H9 (cell line): ENCODE measurements at regions not wholly inside any gene's neighbourhood (a gene's known extent, or its start where the extent isn't known, plus 50 kb on each side); places are given as distances from the start of the nearest gene placed in this dataset.

Experiments
- DNase-seq: peaks from one replicate; pipeline ENCODE4 v3.0.0-alpha.2; 2017
- H2AFZ ChIP-seq: one replicate; pipeline ENCODE4 v1.6.1; 2013; ENCODE audit warnings: mild to moderate bottlenecking, low read length, control low read depth, moderate library complexity
- H2AK5ac ChIP-seq: 2 replicates; pipeline ENCODE4 v1.6.1; 2013; ENCODE audit warnings: low read length, control low read depth, mixed read lengths; ENCODE audit not compliant: insufficient read length
- H2BK120ac ChIP-seq: one replicate; pipeline ENCODE4 v1.6.1; 2013; ENCODE audit warnings: low read depth, mild to moderate bottlenecking, low read length, control low read depth, inconsistent platforms; ENCODE audit not compliant: poor library complexity, severe bottlenecking
- H2BK12ac ChIP-seq: 2 replicates; pipeline ENCODE4 v1.6.1; 2013; ENCODE audit warnings: low read length, control low read depth, mixed read lengths, low read depth; ENCODE audit not compliant: insufficient read length
- H2BK15ac ChIP-seq: 2 replicates; pipeline ENCODE4 v1.6.1; 2013; ENCODE audit warnings: low read depth, low read length, control low read depth
- H2BK20ac ChIP-seq: one replicate; pipeline ENCODE4 v1.6.1; 2013; ENCODE audit warnings: low read depth, mild to moderate bottlenecking, low read length, control low read depth, inconsistent platforms; ENCODE audit not compliant: poor library complexity, severe bottlenecking
- H2BK5ac ChIP-seq: 2 replicates; pipeline ENCODE4 v1.6.1; 2013; ENCODE audit warnings: low read length, control low read depth, mixed read lengths; ENCODE audit not compliant: insufficient read length
- H3K14ac ChIP-seq: 2 replicates; pipeline ENCODE4 v1.6.1; 2013; ENCODE audit warnings: low read length, control low read depth; ENCODE audit not compliant: insufficient read depth
- H3K18ac ChIP-seq: 2 replicates; pipeline ENCODE4 v1.6.1; 2013; ENCODE audit warnings: low read depth, mild to moderate bottlenecking, mixed read lengths, low read length, control low read depth; ENCODE audit not compliant: insufficient read length
- H3K23ac ChIP-seq: 2 replicates; pipeline ENCODE4 v1.6.1; 2013; ENCODE audit warnings: low read length, control low read depth, mixed read lengths, low read depth; ENCODE audit not compliant: insufficient read length
- H3K23me2 ChIP-seq: 2 replicates; pipeline ENCODE4 v1.6.1; 2013; ENCODE audit warnings: low read depth, mild to moderate bottlenecking, mixed read lengths, low read length, control low read depth; ENCODE audit not compliant: insufficient read length, poor library complexity, severe bottlenecking
- H3K27ac ChIP-seq: 2 replicates; pipeline ENCODE4 v1.5.1; 2013; ENCODE audit warnings: low read length, control low read depth, mixed read lengths, low read depth; ENCODE audit not compliant: insufficient read length
- H3K27me3 ChIP-seq: 2 replicates; pipeline ENCODE4 v1.6.1; 2013; ENCODE audit warnings: low read length, control low read depth, inconsistent platforms; ENCODE audit not compliant: insufficient read depth
- H3K4ac ChIP-seq: 2 replicates; pipeline ENCODE4 v1.6.1; 2013; ENCODE audit warnings: low read depth, mild to moderate bottlenecking, control low read depth, inconsistent platforms, low read length, moderate library complexity
- H3K4me1 ChIP-seq: 2 replicates; pipeline ENCODE4 v1.6.1; 2013; ENCODE audit warnings: low read length, control low read depth, inconsistent platforms; ENCODE audit not compliant: insufficient read depth
- H3K4me2 ChIP-seq: 2 replicates; pipeline ENCODE4 v1.6.1; 2013; ENCODE audit warnings: low read length, control low read depth, mixed read lengths; ENCODE audit not compliant: insufficient read length, insufficient read depth
- H3K56ac ChIP-seq: 2 replicates; pipeline ENCODE4 v1.6.1; 2013; ENCODE audit warnings: low read depth, mild to moderate bottlenecking, mixed read lengths, low read length, control low read depth; ENCODE audit not compliant: insufficient read length
- H3K79me1 ChIP-seq: 2 replicates; pipeline ENCODE4 v1.6.1; 2013; ENCODE audit warnings: low read depth, mild to moderate bottlenecking, moderate library complexity, low read length, control low read depth, inconsistent platforms; ENCODE audit not compliant: insufficient read depth, poor library complexity, severe bottlenecking
- H3K79me2 ChIP-seq: 2 replicates; pipeline ENCODE4 v1.6.1; 2013; ENCODE audit warnings: low read length, control low read depth, inconsistent platforms; ENCODE audit not compliant: insufficient read depth
- H3K9ac ChIP-seq: 2 replicates; pipeline ENCODE4 v1.6.1; 2013; ENCODE audit warnings: low read length, control low read depth, mixed read lengths; ENCODE audit not compliant: insufficient read length; ENCODE audit errors: extremely low read depth
- H3K9me3 ChIP-seq: one replicate; pipeline ENCODE4 v1.6.1; 2013; ENCODE audit warnings: low read depth, low read length, inconsistent platforms; ENCODE audit not compliant: control insufficient read depth
- H3T11ph ChIP-seq: one replicate; pipeline ENCODE4 v1.6.1; 2013; ENCODE audit warnings: mild to moderate bottlenecking, low read length, control low read depth, inconsistent platforms
- H4K20me1 ChIP-seq: one replicate; pipeline ENCODE4 v1.6.1; 2013; ENCODE audit not compliant: control insufficient read depth, insufficient read length, insufficient read depth
- H4K5ac ChIP-seq: 2 replicates; pipeline ENCODE4 v1.6.1; 2013; ENCODE audit warnings: low read depth, mild to moderate bottlenecking, mixed read lengths, low read length, control low read depth; ENCODE audit not compliant: insufficient read length
- H4K8ac ChIP-seq: replicated peaks from 2 replicates; pipeline ENCODE4 v1.6.1; 2013; ENCODE audit warnings: low read length, control low read depth, mixed read lengths, low read depth; ENCODE audit not compliant: insufficient read length
- H4K91ac ChIP-seq: 2 replicates; pipeline ENCODE4 v1.6.1; 2013; ENCODE audit warnings: low read depth, mild to moderate bottlenecking, moderate library complexity, mixed read lengths, low read length, control low read depth; ENCODE audit not compliant: insufficient read length
- H3K27ac Mint-ChIP-seq, 3 experiments: 2 replicates in 2 of 3; 3 replicates in 1 of 3; pipeline ENCODE4 v1.8.0; 2020 to 2021; ENCODE audit warnings: mixed read lengths in 3 of 3, mild to moderate bottlenecking in 1 of 3, moderate library complexity in 1 of 3
- H3K27me3 Mint-ChIP-seq: 2 replicates; pipeline ENCODE4 v1.8.0; 2021; ENCODE audit warnings: low read depth, mild to moderate bottlenecking, moderate library complexity, mixed read lengths
- H3K36me3 Mint-ChIP-seq, 3 experiments: 2 replicates in 2 of 3; 3 replicates in 1 of 3; pipeline ENCODE4 v1.8.0; 2020 to 2021; ENCODE audit warnings: low read depth in 3 of 3, mixed read lengths in 3 of 3; ENCODE audit not compliant: insufficient read depth in 1 of 3
- H3K4me1 Mint-ChIP-seq, 2 experiments: 2 replicates each; pipeline ENCODE4 v1.8.0; 2020; ENCODE audit warnings: mixed read lengths in 2 of 2
- H3K4me3 Mint-ChIP-seq, 2 experiments: 2 replicates in 1 of 2; 3 replicates in 1 of 2; pipeline ENCODE4 v1.8.0; 2020 to 2021; ENCODE audit warnings: mild to moderate bottlenecking in 2 of 2, mixed read lengths in 2 of 2, moderate library complexity in 1 of 2
- H3K9me3 Mint-ChIP-seq, 2 experiments: 2 replicates in 1 of 2; 3 replicates in 1 of 2; pipeline ENCODE4 v1.8.0; 2020; ENCODE audit warnings: mild to moderate bottlenecking in 2 of 2, mixed read lengths in 2 of 2, moderate library complexity in 1 of 2
- CTCF ChIP-seq: fragments of 200-600 bp; sonication (generic); conservative IDR thresholded peaks from 3 replicates; pipeline ENCODE4 v1.8.0; 2021; ENCODE audit warnings: antibody characterized with exemption, mild to moderate bottlenecking
- WGBS: extraction: QIAGEN DNeasy Blood & Tissue Kit; methylation state at CpG from one replicate; pipeline ENCODE4 v1.1.7; 2013; ENCODE audit warnings: missing lambda C conversion rate, low lambda C conversion rate, mixed read lengths; ENCODE audit not compliant: insufficient read length; ENCODE audit errors: extremely low coverage; 5-methylcytosine and 5-hydroxymethylcytosine counted together

GRCh38 chr13:40026174-40026585 is 370.7 kb downstream of the COG6 start:
- Histone ChIP-seq H4K5ac (no peak overlapping the region), H3K23ac (no peak overlapping the region), H3K27me3 (no peaks in the 10 kb centered on the region), H2BK12ac (no peak overlapping the region), H2AFZ (no peak overlapping the region), H3K27ac (no peak overlapping the region), H2BK120ac (no peak overlapping the region), H4K20me1 (no peaks in the 10 kb centered on the region), H3K79me1 (no peaks in the 10 kb centered on the region), H3K4me1 (peaks cover under 1% of the 10 kb centered on the region; the same call in 1 of the 2 replicates), H3K9me3 (no peaks in the 10 kb centered on the region), H2AK5ac (no peak overlapping the region), H3K4me2 (no peak overlapping the region), H3K18ac (no peak overlapping the region), H2BK15ac (no peak overlapping the region), H3T11ph (no peak overlapping the region), H4K91ac (no peak overlapping the region), H3K14ac (no peak overlapping the region), H2BK5ac (no peak overlapping the region), H3K23me2 (no peaks in the 10 kb centered on the region), H3K79me2 (no peaks in the 10 kb centered on the region), H3K56ac (no peak overlapping the region), H4K8ac (no peak overlapping the region), H2BK20ac (no peak overlapping the region), H3K4ac (no peak overlapping the region), H3K9ac (no peak overlapping the region)
- Mint-ChIP-seq H3K27me3 (no peaks in the 10 kb centered on the region; the same call in 1 of the 2 replicates), H3K27ac (no peak overlapping the region), H3K9me3 (no peaks in the 10 kb centered on the region), H3K4me1 (peaks cover 9% of the 10 kb centered on the region in 2 experiments), H3K36me3 (no peaks in the 10 kb centered on the region; a peak in 1 of 7 replicates), H3K4me3 (no peak overlapping the region)
- no peak for TF ChIP-seq CTCF
- WGBS = no CpG with 5 or more reads among the region's 5 CpGs
- no peak for DNase-seq
